B cell (primary cell): ENCODE measurements at regions not wholly inside any gene's neighbourhood (a gene's known extent, or its start where the extent isn't known, plus 50 kb on each side); places are given as distances from the start of the nearest gene placed in this dataset.

ENCODE experiments used
- CTCF ChIP-seq: fragments of 200-600 bp; IDR thresholded peaks from one replicate; pipeline ENCODE4 v1.8.0; 2022; ENCODE audit warnings: antibody characterized with exemption, mild to moderate bottlenecking
- EZH2 ChIP-seq: IDR thresholded peaks from 2 replicates; pipeline ENCODE4 v1.6.1; 2012; ENCODE audit warnings: borderline replicate concordance, low read depth, mild to moderate bottlenecking, moderate library complexity, low read length; ENCODE audit not compliant: insufficient read depth, poor library complexity, severe bottlenecking

- TF ChIP-seq CTCF (no peak), EZH2 (no peak)
Observed at GRCh38 chr9:31753756-31754155, 630.7 kb upstream of the ACO1 start.
